GM19463 (cell line): ENCODE measurements at regions not wholly inside any gene's neighbourhood (a gene's known extent, or its start where the extent isn't known, plus 50 kb on each side); places are given as distances from the start of the nearest gene placed in this dataset.
"Not testable (repeated sequence)": the region's sequence is repeated elsewhere in the genome, so short reads cannot be mapped to it uniquely, and the experiment has no call there.

ENCODE experiments used
- ATAC-seq: cut with Tn5 transposase; IDR thresholded peaks from one replicate; pipeline ENCODE4 v1.9.1; 2021; ENCODE audit warnings: mild to moderate bottlenecking, moderate library complexity; ENCODE audit not compliant: unreplicated experiment

DNA sequence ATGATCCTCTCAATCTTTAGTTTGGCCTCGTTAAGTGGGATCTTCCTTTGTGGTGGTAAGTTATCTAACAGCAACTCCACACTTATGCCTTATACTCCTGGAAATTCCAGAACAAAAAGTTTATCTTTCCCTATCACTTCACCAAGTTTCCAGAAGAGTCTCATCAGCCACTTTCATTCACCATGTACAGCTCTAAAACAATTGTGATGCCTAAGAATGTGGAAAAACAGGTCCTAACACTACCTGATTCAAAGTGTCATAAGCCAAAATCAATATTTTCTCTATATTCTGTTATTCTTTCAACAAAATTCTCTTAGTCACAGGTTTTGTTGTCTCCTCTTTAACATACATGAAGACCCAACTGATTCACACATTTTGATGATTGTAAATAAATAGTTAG lies 342.4 kb upstream of the TYRP1 start:
- ATAC-seq: no peak

DNA sequence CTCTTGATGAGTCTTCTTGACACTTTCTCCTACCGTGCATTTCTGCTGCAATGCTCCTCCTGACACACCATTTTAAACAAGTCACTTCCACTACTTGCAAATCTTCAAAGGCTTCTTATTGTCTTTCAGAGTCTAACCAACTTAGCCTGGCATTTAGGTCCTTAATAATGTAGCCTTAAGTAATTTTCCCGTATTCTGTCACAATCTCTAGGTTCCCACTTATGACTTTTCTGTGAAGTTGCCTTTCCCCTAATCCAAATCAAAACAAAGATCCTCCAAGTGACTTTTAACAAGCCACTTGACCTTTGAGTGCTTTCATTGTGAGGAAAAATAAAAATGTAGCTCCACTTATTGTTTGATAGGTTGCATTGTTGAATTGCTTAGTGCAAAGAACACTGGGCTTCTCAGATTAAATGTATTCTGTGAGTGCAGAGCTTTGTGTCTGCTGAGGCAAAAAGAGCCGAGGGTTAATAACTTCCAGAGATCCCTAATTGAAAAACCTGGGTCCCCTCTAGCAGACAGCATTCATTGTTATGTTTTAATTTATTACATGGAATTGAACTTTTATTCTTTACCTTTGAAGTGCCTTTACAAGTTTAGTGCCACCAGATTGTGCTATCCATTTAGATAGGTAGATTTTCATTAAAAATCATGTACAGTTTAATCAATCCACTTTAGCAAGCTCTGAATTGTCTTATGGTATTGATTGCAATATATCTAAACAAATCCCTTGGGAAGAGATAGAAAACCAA lies 341.7 kb upstream of the TYRP1 start:
- ATAC-seq: no peak

DNA sequence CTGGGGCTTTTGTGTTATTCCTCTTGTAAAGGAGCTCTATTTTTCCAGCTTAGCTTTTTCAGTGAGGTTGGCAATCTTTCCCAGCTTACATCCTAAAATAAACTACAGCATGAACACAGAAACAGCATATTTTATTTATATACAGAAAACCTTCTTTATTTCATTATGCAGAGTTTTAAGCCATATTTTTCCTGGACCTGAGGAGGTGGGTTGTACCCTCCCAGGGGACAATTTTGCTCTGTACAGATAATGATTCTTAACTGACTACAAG lies 341.2 kb upstream of the TYRP1 start:
- ATAC-seq: no peak

DNA sequence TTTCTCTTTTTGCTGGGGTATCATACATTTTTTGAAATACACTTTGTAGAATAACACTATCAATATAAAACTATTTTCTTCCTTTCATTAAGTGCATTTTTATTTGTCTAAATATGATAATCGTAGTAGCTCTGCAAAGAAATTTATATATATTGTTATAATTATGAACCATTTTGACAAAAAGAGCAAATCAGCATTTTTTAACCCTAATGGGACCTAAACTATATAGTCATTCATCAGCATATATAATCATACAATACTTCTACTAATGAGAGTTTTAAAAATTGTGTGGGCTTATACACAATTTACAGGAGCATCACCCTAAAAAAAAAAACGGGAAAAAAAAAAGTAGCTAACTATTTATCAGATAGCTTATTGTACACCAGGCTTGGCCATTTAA lies 329.7 kb upstream of the TYRP1 start:
- no peak for ATAC-seq

DNA sequence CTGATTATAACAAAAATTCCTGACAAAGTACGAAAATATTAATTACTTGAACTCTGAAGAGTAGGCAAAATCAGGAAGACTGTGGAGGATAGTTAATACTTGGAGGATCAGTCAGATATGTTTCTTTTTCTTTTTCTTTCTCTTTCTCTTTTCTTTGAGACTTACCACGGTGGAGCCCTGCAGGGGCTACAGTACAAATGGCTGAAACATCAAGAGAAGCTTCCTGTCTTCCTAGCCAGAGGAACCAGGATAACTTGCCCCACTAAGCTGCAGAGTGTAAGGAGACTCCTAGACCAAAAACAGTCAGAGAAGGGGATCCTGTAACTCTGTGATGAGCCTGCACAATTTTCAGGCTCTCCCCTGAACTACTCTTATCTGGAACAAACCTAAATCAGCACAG lies 324.6 kb upstream of the TYRP1 start:
- ATAC-seq: no peak

DNA sequence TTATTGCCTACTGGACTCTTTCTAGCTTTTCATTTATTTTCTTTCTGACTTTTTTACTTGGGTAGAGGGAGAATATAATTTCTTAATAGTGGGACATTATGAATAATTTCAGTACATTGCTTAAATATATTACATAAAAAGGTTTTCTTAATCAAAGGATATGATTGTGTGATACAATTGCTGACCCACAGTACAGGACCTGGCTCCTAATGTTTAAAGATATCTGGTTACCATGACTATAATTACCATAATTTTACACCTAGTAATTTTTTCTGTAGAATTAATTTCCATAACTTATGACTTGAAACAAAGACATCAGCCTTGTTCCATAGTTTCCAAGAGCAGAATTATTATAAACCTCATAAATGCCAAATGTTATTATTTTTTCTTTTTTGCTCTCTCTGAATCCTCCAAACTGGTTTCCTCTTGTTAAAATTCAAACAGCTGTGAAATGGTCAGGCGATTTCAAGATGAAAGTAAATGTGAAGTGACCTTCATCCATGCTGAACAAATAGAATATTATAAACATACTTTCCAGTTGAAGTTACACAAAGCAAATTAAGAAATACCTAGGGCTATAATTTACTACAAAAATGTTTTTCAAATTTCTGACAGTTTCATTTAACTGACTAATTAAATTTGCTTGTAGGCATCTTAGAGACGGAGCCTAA lies 301.2 kb upstream of the TYRP1 start:
- ATAC-seq: no peak

DNA sequence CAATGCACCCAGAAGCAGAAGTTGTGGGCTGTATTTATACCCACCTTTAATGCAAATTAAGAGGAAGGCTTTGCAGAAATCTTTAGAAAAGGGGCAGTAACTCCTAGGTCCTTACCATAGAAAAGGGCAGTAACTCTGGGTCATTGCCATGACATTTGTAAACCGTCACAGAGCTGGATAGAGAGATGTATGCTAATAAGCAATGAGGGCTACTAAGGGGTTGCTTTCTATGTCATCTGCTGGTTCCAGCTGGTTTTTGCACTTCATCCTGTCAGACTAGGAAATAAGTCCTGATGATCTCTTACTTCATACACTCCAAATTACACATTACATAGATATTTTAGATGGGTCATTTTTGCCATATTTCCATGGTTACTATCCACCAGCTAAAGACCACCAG lies 299.1 kb upstream of the TYRP1 start:
- no peak for ATAC-seq

DNA sequence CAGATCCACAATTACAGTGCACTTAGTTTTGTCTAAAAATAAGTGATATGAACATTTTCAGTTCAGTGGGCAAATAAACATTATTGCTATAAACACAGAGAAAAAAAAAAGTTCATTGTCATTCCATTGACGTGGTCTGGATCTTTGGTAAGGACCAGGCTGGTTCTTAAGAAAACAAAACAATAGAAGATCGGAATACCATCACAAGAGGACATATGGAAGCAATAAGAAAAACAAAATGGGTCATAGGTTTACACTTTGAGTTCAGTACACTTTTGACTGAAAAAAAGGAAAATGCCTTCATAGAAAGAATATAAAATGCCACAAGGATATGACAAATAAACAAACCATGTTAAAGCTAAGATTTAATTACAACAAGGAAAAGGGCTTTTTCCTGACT lies 289.5 kb upstream of the TYRP1 start:
- ATAC-seq: no peak

DNA sequence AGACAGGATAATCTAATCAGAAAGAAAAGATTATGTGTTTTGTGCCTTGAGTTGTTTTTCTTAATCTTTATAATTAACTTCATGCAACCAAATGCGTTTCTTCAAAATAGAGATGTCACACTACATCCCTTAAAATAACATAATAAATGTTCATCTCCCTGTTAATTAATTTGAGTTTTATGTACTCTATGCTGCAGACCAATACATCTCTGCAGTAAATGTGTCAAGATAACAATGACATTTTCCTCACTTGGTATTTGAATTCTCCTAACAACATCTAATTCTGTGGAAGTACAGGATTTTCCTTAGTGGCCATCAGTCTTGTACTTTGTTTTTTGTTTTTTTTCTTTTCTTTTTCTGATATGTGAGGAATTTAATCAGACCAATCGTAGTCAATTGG lies 279.2 kb upstream of the TYRP1 start:
- ATAC-seq: no peak

DNA sequence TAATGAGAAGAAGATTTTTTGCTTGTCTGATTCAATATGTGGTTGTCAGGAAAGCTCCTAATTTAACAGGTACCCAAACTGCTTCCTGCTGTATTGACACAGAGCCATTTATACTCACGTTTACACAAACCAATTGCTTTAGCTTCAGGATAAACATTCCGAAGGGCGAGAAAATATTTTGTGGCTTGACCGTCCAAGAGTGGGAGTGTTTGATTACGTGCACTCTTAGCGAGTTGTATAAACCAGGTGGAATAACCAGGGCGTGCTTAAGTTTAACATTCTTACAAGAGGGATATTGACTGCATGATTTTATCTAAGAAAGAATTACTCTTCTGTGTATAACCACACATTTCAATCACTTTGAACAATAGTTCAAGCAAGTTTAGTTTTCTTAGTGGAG lies 278.7 kb upstream of the TYRP1 start:
- ATAC-seq: no peak

DNA sequence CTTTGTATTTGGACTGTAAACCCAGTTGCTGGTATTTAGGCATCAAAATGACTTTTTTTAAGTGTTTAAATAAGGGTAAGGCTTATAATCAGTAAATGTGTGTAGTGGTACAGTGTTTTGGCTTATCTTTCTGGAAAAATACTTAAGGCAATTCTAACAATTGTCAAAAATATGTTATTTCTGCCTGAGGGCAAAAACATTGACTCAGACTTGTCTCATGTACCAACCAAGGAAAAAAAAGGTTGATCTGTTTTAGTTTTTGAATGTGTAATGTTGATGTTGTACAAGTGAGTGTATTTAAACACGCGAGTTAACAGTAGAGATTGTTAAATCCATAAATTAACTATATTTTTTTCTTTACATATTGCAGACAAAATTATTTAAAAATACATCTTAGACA lies 277.8 kb upstream of the TYRP1 start:
- no peak for ATAC-seq

DNA sequence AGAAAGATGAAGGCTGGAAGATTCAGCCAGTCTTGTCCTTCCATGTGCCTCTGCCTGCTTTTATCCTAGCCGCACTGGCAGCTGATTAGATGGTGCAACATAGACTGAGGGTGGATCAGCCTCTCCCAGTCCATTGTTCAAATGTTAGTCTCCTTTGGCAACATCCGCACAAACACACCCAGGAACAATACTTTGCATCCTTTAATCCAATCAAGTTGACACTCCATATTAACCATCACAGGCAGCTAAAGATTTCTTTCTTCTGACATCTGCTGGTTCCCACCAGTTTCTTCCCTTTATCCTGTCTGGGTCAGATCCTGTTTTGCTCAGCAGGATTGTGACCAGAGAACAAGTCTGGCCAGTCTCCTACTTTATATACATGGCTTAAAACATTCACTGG lies 276.5 kb upstream of the TYRP1 start:
- ATAC-seq: no peak

DNA sequence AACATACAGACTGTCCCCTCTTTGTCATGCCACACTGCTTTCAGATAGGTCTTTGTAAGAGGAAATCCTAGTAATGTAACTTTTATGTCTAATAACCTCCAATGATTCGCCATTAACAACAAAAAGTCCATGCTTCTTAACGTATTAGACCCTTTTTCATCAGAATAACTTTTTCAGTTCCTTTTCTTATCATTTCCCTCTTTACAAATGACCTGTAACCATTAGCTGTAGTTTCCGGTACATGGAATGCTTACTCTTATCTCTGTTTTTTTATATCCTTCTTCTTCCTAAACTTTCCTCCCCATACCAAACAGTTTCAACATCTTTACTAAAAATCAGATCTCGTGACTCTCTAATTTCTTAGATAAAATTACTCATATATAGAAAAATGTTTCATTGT lies 268.9 kb upstream of the TYRP1 start:
- no peak for ATAC-seq

DNA sequence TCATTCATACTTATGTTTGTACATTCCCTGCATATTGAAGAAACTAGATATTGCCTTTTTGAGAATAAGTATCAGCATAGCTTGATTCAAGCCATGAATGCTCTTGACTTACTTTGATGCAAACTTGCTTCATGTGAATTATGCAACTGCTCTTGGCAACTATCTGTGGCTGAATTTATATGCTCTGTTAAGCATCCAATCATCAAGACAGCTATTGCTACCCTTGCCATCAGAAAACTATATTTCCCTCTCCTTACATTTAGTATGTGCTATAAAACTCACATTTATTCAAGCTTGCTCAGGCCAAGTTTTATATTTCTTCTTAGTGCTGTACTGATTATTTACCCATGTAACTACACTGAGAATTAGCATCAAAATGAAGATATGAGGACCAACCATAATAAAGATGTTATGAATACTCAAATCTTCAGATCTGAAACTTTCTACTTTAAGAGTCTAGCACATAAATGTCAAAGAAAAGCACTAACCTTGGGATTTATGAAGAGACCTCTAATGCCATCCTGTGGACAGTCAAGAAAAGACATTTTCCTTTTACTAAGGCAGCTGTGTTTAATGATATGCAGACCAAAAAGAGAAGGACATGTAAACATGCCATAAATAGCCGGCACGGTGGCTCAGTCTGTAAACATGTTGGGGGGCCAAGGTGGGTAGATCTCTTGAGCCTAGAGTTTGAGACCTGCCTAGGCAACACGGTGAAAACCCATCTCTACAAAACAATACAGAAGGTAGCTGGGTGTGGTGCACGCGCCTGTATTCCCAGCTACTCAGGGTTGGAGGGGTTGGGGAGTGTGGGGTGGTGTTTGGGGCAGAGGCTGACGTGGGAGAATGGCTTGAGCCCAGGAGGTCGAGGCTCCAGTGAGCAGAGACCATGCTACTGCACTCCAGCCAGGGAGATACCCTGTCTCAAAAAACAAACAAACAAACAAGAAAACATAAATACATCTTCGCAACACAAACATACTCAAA lies 267.0 kb upstream of the TYRP1 start:
- no peak for ATAC-seq

DNA sequence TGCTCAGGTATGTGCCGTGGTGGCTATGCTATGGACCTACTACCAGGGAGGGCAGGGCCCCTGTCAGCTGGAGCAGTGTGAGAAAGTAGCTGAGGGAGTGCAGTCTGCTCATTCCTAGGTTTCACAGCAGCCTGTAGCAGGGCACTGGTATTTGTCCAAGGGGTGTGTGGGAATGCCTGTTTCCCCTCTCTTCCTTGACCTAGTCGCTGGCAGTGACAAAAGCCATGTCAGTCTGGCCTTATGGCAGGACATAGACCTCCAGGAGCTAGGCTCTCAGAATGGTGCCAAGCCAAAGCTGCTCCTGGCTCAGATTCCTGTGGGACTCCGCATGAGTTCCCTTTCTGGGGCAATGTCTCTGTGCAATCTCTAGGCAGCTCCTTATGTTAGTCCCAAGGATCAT lies 253.9 kb upstream of the TYRP1 start:
- ATAC-seq: no peak

DNA sequence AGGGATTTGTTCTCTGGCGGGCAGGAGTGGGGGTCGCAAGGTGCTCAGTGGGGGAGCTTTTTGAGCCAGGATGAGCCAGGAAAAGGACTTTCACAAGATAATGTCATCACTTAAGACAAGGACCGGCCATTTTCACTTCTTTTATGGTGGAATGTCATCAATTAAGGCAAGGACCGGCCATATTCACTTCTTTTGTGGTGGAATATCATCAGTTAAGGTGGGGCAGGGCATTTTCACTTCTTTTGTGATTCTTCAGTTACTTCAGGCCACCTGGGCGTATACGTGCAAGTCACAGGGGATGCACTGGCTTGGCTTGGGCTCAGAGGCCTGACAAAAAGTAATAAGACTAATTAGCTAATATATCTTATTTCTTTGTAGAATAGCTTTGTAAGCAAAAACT lies 252.1 kb upstream of the TYRP1 start:
- not testable (repeated sequence) for ATAC-seq

DNA sequence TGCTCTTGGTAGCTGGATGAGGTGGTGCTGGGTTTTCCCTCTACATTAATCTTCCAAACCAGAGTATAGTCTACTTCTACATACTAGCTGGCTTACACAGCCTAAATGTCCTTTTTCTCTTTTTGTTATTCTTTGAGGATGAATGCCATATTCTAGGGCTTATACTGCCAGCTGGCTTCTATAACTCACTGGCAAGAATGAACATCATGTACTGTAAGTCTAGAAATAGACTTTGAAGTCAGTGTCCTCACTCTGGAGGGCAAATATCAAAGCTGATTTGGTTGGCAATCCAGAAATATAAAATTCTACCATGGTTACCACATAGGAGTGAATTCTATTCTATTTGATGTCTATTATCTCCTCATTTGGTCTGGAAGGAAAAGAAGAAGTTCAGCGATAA lies 251.7 kb upstream of the TYRP1 start:
- no peak for ATAC-seq

DNA sequence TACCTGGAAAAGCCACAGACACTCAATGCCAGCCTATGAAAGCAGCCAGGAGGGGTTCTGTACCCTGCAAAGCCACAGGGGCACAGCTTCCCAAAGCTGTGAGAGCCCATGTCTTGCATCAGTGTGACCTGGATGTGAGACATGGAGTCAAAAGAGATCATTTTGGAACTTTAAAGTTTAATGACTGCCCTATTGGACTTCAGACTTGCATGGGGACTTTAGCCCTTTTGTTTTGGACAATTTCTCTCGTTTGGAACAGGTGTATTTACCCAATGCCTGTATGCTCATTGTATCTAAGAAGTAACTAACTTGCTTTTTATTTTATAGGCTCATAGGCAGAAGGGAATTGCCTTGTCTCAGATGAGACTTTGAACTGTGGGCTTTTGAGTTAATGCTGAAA lies 244.9 kb upstream of the TYRP1 start:
- no peak for ATAC-seq

DNA sequence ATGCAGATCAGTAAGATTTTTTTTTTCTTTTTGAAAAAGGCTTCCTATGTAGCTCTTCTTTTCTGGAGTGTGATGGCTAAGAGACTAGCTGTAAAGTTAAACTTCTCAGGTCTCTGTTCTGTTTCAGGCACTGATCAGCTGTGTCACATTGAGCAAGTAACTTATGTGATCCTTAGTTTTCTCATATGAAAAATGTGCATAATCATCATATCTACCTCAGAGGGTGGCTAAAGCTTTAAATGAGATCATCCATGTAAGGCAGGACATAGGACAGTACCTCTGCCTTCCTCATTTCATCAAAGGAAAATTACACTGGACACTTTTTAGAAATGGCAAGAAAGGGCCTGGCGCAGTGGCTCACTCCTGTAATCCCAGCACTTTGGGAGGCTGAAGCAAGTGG lies 235.9 kb upstream of the TYRP1 start:
- no peak for ATAC-seq

DNA sequence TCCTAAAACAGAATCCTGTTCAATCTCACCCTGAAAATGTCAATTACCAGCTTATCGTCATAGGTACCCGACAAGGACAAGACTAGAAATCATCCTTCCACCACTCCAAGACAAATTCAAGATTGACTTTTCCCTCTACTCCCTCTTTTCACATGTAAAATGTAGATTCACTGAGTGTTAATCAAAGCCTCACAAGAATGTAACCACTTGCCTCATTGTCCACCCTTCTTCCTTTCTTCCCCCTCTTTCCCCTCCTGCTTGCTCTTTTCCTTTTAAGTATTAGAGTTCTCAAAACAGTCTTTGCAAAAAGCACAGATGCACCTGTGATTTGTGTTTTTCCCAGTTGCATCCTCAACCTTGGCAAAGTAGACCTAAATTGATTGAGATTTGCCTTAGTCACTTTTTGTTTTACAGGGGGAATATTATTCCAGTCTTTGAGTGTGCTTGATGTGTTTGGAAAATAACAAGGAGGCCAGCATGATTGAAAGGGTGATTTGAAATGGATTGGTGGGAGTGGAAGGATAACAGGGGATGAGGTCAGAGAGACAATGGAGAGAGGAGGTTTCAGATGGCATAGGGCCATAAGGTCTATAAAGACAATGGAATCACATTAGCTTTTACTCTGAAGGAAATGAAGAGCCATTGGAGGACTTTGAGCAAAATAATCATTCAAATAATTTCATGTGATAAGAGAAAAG lies 231.3 kb upstream of the TYRP1 start:
- ATAC-seq: no peak

DNA sequence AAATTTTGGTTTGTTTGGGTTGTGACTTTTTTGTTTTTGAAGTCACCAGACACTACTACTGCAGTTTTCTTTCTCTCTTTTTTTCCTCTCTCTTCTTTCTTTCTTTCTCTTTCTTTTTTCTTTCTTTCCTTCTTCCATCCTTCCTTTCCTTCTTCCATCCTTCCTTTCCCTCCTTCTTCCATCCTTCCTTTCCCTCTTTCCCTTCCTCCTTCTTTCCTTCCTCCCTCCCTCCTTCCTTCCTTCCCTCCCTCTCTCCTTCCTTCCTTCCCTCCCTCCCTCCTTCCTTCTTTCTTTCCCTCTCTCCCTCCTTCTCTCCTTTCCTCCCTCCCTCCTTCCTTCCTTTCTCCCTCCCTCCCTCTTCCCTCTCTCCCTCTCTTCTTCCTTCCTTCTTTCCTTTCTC lies 230.3 kb upstream of the TYRP1 start:
- no peak for ATAC-seq
